ENCODE measurements at regions not wholly inside any gene's neighbourhood (a gene's known extent, or its start where the extent isn't known, plus 50 kb on each side); places are given as distances from the start of the nearest gene placed in this dataset.
"Not testable (repeated sequence)": the region's sequence is repeated elsewhere in the genome, so short reads cannot be mapped to it uniquely, and the experiment has no call there.

DNA sequence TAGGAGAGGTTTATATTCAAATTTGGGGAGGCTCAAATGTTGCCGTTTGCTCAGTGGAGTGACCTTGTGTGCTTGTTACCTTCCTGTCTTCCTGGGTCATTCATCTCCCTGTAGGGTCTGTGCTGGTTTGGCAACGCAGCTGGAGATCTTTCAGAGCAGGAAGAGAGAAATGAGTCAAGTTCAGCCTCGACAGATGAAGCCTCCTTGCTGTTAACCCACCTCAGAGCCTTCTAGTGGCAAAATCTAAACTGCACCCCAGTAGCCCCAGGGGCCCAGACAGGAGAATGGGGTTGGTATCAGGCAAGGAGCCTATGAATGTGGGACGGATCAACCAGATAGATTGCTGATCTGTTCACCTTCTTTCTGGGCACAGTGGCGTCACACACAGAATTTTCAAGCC lies 999.3 kb downstream of the VRK1 start:
- DNase-seq (ENCODE audit: low read depth): no peak

DNA sequence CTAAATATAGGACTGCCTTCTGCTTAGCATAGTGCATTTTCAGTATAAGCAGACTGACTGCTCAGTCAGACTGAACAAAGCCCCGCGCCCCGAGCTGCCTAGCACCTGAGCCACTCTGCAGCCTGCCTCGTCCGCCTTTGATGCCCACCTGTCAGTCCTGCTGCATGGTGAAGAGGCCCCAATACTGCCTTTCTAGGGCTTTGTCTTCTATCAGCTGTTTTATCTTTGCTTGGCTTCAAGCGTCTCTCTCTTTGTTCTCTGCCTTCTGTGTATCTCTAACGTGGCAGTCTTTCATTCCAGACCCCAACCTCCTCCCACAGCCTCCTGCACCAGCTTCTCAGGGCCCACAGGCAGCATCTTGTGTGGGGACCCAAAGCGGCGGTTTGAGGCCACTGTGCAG lies 1001.0 kb downstream of the VRK1 start:
- DNase-seq (ENCODE audit: low read depth): no peak

DNA sequence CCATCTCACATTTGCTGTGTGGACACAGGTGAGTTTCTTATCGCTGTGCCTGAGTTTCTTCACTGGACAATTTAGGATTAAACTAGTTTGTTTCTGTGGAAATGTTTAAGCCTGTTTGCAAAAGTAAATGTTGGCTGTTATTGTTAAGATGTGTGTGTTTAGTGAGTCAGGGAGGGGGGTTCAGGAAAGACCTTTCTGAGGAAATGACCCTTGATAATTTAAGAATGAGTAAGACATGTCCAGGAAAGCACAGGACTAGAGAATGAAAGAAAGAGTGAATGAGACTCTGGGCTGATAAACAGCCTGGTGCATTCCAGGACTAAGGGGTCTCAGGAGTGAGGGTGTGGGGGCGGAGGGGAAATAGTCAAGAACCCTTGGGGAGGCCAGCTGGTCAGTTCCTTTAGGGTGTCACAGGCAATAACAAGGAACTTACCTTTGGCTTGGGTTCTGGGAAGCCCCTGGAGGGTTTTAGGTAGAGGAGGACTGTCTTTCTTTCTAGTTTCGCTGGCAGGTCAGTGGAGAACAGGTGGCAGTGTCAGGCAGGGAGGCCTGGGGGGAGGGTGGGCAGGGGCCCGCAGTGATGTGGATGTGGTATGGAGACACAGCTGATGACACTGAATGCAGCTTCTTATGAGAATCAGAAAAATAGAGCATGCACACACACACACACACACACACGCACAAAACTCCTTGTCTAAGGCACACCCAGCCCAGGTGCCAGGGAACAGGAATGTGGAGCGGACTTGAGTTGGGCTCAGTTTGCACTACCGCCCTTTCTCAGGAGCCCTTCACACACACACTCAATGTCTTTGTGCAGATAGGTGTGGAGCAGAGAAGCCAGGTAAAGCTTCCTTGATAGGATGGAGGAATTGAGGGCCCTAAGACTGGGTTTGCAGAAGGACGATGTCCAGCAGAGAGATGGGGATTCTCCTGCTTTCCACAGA lies 1005.5 kb downstream of the VRK1 start:
- no peak for DNase-seq (ENCODE audit: low read depth)

DNA sequence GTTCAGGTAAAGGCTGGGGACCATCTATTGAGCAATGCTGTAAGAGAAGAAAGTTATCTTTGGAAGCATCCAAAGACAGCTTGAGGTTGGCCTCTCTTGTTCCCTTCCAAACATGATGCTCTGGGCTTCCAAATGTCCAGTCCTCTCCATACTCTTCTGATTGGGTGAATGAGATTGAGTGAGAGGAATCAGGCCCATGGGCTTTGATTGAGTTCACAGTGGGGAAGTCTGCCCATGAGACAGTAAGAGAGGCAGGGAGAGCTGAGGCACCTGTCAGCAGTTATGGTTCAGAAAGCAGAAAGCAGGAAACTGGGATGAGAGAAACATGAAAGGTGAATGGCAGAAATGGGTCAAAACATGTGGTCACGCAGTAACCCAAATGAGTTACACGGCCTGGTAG lies 1006.9 kb downstream of the VRK1 start:
- DNase-seq (ENCODE audit: low read depth): no peak

DNA sequence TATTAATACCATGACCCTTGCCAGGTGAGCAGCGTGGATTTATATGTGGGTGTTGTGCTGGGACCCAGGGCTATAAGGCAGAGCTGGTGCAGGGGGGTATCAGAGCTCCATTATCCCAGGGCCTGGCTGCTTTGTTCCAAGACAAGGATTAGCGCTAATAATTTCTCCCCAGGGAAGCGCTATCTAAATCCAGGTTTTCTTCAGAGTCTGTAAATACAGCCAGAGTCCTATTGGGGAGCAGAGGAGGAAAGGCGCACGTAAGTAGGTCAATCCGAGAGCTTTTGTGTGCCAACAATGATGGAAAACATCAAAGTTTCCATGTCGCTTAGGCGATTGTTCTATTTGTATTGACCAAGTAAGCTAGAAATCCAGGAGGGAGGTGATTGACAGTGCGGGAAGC lies 1009.7 kb downstream of the VRK1 start:
- no peak for DNase-seq (ENCODE audit: low read depth)

DNA sequence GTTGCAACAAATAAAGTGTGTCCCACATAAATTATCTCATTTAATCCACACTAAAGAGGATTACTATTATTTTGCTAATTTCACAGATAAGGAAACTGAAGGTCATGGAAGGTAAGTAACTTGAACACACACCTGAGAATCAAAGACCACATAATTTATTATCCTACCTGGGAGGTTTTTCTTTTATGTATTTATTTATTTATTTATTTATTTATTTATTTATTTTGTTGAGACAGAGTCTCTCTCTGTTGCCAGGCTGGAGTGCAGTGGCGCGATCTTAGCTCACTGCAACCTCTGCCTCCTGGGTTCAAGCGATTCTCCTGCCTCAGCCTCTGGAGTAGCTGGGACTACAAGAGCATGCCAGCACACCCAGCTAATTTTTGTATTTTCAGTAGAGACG lies 1011.4 kb downstream of the VRK1 start:
- DNase-seq (ENCODE audit: low read depth): not testable (repeated sequence)

DNA sequence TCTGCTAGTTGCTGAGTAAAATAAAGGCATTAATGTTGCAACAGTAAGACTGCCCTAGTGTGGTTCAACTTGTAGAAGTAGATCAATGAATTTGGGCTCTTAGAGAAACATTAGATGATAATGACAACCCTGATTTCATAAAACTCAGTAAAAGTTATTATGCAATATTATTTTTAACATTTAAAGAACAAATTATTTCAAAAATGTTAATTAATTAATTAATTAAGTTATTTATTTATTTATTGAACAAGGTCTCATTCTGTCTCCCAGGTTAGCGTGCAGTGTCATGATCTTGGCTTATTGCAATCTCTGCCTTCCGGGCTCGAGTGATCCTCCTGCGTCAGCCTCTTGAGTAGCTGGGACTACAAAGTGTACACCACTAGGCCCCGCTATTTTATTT lies 1016.4 kb downstream of the VRK1 start:
- no peak for DNase-seq (ENCODE audit: low read depth)

DNA sequence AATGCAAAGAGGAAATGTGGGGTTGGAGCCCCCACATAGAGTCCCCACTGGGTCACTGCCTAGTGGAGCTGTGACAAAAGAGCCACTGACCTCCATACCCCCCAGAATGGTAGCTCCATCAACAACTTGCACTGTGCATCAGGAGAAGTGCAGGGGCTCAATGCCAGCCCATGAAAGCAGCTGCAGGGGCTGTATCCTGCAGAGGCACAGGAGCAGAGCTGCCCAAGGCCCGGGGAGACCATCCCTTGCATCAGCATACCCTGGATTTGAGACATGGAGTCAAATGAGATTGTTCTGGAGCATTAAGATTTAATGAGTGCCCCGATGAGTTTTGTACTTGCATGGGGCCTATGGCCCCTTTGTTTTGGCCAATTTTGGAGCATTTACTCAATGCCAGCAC lies 1023.6 kb downstream of the VRK1 start:
- DNase-seq (ENCODE audit: low read depth): no peak

DNA sequence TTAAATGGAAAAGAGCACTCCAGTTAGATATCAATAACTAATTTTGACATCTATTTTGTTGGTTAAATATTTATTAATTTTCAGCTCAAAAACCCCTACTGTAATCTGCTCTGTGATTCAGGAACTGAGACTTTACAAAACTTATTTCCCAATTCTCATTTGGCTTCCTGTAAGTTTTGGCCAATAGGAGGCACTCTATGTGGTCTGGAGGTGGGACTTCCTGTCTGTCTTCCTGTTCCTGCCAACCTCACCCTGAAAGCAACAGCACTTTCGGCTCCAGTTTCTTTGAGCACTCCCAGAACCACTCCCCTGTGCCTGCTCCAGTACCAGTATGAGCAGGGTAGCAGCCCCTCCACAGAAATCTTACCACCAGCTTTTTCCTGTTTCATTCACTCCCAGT lies 1027.0 kb downstream of the VRK1 start:
- DNase-seq (ENCODE audit: low read depth): no peak

DNA sequence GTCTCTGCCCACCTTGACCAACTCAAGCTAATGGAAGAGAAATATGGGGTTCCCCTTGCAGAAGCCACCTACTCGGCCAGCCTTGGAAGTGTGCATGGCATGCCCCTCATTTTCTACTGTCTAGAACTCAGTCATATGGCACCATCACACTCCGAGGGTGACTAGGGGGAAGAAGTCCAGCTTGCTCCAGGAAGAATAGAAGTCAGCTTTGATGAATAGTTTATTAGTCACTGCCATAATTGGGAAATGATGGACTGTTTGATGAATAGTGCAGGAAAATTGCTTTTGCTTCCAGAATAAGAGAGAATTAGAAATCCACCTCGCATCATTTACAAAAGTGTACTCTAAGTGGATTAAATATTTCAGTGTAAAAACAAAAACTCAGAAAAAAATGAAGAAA lies 1030.6 kb downstream of the VRK1 start:
- DNase-seq (ENCODE audit: low read depth): no peak

DNA sequence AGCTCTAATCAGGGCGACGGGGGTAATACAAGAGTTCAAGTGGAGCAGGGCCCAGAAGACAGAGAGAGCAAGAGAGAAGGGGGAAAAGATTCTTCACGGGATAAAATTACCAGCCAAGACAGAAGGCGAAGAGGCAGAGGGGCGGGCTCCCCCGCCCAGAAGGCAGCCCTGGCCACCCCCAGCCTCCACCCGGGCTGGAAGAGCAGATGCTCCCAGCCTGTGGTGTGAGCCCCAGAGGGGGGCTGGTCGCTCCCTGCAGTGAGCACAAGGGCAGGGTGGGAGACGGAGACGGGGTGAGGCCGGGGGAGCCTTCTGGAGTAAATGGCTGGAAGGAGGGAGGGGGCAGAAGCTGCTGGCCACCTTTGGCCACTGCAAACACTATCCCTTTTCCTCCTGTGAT lies 1035.6 kb downstream of the VRK1 start:
- DNase-seq (ENCODE audit: low read depth): no peak

DNA sequence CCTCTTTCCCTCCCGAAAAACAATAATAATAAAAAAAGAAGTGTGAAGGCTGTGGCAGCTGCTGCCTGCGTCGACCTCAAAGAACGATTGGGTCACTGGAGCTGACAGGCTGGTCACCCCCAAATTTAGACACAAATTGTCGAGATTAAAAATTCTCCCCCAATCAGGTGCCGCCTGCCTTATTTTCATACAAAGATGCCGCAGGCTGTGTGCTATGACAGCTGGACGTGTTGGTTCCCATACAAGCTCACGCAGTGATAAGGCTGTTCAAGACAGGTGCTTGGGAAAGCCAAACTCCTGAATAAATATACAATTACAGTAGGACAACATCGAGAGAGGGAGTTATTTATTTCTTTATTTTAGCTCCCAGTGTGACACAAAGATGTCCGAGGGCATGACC lies 1041.8 kb downstream of the VRK1 start:
- no peak for DNase-seq (ENCODE audit: low read depth)

DNA sequence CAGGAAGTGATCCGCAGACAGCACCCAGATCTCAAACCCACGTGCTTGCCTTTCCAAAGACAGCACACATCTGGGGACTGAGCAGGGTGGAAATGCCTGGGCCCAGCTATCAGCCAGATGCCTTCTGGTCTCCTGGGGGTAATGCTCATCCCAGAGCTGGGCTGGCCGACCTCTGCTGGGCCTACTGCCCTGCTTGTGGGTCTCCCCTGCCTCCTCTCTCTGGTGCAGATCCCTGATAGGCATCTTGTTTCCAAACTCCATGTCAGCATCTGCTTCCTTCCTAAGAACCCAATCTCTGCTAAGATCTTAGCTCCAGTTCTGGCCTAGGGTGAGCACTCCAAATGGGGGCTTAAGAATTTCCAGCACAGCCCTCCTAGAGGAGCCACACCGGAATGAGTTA lies 1043.0 kb downstream of the VRK1 start:
- DNase-seq (ENCODE audit: low read depth): no peak

DNA sequence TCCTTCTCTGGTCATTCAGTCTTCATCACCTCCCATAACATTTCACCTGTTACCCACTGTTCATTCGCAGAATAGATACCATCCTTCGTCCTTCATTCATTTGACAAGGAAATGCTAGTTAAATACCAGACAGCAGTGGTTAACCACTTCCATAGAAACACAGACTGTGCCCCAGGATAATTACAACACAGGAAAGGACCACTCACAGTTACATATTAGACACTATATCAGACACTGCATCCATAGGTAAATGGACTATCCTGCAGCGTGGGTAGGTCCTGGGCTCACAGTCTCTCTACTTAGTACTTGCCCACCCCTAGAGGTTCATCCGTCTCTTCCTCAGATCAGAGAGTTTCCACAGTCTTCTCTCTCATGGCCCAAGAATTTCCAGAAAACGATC lies 1044.6 kb downstream of the VRK1 start:
- no peak for DNase-seq (ENCODE audit: low read depth)

DNA sequence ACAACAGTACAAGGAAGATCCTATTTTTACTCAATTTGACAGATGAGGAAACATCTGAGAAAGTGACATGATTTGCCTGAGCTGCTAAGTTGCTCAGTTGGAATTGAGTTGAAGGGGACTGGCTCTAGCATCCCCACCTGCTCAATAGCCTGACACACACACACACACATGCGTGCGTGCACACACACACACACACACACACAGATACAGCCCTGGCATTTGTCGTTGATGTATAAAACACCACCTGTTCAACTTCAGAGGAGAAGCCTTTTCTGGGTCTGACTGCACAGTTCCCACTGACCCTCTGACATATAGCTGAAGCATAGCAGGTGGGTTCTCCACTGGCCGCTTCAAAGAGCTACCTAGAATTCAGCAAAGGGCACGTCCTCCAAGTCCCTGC lies 1045.9 kb downstream of the VRK1 start:
- DNase-seq (ENCODE audit: low read depth): no peak

DNA sequence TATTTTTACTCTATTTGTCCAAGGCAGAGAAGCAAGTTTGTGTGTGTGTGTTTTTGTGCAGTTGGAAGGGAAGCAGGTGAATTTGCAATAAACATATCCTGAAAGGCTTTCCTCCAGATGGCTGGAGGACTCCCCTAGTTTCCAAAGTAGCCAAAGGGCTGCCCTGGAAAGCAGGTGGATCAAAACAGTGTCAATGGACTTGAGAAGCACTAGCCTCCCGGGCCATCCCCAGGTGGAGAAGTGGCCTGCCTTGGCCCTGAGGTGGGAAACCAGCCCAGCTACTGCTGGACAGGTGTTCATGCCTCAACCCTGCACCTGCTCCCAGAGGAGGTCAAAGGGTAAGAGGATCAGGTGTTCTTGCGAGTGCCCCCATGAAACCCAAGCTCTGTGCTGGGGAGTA lies 1046.9 kb downstream of the VRK1 start:
- DNase-seq (ENCODE audit: low read depth): no peak

DNA sequence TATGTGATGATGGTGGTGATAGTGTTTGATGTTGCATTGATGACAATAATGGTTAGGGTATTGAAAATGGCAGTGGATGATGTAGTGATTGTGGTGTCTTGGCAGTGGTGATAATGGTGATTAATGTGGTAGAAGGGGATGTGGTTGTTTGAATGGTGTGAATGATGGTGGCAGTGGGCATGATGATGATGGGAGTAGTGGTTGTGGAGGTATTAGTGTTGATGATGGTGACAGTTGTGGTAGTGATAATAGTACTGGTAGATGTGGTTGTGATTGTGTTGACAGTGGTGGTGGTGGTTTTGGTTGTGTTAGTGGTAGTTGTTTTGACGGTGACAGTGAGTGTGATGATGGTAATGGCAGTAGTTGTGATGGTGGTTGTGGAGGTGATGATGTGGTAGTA lies 1049.0 kb downstream of the VRK1 start:
- DNase-seq (ENCODE audit: low read depth): no peak

DNA sequence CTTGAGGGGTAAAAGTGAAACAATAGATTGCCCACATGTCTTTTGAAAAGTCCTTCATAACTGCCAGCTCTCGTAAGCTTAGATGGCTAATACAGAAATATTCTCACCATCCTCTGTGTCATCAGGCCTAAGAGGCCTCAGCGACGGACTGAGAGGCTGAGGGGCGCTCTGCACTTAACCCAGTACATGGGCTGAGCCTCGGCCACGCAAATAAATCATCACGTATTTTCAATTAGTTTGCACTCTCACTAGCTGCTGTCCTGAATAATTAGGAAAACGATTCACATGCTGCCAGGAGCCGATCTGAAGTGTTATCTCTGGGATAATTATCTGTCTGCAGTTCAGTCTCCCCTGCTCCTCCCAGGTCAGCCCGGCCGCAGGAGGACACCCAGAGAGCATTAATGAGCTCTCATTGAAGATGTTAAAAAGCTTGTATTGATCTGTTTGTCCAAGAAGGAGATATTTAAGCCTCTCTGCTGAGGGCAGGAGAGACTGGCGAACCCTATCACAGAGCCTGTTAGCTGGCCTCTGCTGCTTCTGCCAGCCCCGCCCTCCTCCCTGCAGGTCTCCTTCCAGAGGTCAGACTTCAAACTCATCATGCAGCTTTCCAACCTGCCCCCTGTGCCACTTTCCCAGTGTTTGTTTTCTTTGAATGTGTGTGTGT lies 1051.3 kb downstream of the VRK1 start:
- DNase-seq (ENCODE audit: low read depth): no peak

DNA sequence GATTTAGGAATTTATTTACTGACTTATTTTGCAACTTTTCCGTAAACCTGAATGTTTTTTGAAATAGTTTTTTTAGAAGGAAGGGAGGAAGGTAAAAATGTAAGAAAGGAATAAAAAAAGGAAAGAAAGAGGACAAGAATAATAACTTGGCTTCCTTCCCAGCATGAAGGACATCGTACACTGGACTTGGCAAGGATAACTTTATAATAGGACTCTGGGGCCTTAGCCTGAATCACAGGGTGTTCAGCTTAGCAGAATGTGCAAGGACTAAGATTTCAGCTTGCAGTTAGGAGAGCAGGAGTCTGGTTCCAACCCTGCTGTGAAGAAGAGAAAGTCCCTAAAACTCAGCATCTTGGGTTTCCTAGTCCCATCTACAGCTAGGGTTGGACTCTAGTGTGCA lies 1053.3 kb downstream of the VRK1 start:
- DNase-seq (ENCODE audit: low read depth): no peak

DNA sequence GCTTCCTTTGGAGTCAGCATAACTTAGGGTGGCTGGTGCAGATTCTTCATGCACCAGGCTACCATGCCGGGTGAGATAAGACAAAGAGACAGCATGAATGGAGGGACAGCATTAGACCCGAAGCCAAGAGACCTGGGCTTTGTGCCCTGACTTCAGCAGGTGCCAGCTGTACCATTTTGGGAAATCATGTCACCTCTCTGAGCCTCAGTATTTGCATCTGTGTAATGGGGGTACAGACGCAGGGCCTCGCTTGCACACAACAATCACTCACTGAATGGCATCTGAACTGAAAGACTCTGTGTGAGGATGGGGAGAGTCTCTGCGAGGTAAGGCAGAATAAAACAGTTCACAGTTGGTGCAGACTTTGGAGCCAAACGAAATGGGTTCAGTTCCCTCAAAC lies 1053.7 kb downstream of the VRK1 start:
- no peak for DNase-seq (ENCODE audit: low read depth)

DNA sequence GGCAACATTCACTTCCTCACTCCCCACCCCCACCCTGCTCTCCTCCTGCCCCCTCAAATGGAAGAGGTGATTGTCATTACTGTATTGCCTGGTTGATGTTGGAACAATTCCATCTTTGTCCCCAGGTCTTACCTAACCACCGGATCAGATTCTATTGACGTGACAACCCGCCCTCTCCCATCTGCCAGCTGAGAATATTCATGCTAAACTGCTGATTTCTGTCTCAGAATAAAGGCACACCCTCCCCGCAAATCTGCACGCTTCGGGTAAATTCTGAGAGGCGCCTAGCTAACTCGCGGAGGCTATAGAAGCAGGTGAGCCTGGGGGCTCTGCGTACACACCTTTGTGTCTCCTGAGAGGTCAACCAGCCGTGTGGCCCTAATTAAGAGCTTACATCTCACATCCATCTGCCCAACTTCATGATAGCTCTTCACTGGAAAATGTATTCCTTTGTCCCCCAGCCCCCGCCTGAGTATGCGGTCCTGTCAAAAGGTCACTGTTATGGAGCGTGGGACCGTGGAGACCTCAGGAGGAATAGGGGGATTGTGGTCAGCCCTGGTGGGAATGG lies 1054.3 kb downstream of the VRK1 start:
- DNase-seq (ENCODE audit: low read depth): no peak

DNA sequence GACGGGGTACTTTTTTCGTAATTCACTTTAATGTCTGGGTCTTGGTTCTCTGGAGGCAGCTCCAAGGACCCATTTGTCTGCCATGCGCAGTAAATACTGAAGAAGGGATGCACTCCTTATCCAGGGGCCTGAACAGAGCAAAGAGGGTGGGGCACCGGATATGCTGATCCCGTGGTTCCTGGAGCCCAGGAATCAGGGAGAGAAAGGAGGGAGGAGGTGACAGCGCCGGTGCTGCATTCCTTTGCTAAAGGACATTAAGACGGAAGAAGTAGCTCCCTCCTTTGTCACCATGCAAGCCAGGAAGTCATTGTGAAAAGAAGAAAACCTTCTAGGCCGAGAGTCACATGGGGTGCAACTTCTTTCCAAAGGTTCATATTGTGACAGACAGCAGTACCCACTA lies 1057.7 kb downstream of the VRK1 start:
- no peak for DNase-seq (ENCODE audit: low read depth)

DNA sequence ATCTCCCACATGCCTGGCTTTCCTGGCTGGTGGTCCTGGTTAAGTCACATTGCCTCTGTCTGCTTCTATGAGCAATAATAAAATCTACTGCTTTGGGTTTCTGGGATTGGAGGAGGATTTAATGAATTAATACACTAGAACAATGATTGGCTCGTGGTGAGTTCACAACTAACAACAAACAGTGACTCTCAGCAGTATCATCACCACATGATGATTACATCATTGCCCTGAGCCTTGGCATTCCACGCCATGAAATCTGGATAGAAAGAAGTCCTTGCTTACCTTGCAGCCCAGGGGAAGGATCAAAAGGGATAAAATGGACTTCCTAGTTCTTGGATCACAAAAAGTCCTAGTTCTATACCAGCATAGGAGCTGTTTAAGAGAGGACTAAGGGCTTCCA lies 1069.0 kb downstream of the VRK1 start:
- DNase-seq (ENCODE audit: low read depth): no peak

Measured in stimulated activated CD8-positive, alpha-beta memory T cell treated with anti-CD3 and anti-CD28 coated beads, Interleukin-4, amount 100 ng/mL, for 24 hours (primary cell).